ENCODE measurements at regions not wholly inside any gene's neighbourhood (a gene's known extent, or its start where the extent isn't known, plus 50 kb on each side); places are given as distances from the start of the nearest gene placed in this dataset.
"Not testable (repeated sequence)": the region's sequence is repeated elsewhere in the genome, so short reads cannot be mapped to it uniquely, and the experiment has no call there.

DNA sequence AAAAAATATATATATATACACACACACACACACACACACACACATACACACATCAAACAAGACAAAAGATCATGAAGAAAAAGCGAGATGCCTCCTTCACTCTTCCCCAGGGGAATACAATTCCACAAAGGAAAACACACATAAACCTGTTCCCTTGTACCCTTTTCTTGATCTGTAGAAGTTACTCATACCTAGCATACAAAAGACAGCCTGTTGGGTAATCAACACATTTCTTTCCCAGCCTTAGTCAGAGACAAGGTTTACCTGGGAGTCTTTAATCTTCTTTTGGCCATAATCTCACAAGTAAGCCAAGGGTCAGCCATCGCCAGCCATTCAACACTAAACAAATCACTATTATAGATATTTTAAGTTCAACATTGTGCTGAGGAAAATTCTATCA, 407.0 kb downstream of the SUCLG1 start:
- no peak for DNase-seq (ENCODE audit: low read depth)

DNA sequence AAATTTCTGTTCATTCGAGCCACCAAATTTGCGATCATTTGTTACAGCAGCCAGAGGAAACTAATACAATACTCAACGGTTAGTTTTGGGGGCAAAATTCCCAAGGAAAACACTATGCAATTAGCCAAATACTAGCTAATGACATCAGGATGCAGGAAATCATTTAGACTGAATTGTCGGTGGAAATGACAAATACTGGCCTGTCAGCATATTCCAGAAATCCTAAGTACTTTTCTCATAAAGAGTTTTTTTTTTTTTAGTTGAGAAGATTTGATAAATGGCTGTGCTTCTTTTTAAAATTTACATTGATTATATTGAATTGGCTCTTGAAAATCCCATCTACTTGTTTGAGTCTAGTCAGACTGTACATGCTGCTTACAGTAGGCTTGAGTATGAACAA, 410.1 kb downstream of the SUCLG1 start:
- DNase-seq (ENCODE audit: low read depth): no peak

DNA sequence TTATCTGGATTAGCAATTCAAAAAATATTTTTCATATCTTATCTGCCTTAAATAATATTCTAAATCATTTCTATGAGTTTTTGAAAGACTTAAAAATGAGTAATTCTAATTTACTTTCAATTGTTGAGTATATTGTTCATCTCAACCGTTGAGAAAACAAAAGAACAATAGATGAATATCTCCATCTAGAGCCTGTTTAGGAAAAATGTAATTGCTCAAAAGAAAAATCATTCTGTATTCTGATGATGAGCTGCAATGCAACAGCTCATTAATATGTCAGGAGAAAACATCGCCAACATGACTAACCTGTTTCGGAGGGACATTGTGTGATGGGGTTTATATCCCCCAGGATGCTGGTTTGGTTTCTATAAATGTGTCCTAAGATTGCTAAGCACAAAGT, 417.6 kb downstream of the SUCLG1 start:
- no peak for DNase-seq (ENCODE audit: low read depth)

DNA sequence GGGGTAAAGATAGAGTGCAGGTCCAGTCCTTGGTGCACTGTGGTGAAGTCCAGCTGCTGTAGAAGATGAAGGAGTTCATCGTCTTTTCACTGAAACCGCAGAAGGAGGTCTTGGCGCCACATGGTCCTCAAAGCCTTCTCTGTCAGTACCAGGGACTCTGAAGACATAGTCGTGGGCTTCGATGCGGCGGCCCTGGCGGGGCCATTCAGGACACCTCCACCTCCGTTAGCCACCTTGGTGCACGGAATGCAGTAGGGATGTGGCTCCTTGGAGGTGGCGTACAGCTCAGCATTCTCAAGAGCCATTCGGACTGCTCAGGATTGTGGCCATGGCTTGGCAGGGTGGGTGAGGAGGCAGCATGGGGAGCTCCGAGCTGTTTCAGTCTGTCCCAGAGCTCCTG, 418.8 kb downstream of the SUCLG1 start:
- DNase-seq (ENCODE audit: low read depth): no peak

DNA sequence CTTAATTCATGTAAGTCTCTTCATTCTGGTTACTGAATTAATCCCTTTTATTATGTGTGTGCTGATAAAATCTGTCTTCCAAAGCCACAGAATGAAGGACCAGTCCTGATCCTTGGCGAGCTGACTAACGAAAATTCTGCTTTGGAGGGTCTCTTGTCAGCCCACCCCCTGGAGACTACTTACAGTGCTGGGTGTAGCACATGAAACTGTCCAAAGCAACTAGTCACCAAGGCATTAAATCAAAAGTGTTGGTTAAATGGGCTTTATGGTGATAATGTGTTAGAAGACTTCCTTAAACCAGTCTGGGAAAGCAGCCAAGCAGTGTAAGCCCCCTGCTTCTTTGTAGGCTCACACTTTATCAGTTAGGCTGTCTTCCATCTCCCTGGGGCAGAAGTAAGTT, 420.2 kb downstream of the SUCLG1 start:
- DNase-seq (ENCODE audit: low read depth): no peak

DNA sequence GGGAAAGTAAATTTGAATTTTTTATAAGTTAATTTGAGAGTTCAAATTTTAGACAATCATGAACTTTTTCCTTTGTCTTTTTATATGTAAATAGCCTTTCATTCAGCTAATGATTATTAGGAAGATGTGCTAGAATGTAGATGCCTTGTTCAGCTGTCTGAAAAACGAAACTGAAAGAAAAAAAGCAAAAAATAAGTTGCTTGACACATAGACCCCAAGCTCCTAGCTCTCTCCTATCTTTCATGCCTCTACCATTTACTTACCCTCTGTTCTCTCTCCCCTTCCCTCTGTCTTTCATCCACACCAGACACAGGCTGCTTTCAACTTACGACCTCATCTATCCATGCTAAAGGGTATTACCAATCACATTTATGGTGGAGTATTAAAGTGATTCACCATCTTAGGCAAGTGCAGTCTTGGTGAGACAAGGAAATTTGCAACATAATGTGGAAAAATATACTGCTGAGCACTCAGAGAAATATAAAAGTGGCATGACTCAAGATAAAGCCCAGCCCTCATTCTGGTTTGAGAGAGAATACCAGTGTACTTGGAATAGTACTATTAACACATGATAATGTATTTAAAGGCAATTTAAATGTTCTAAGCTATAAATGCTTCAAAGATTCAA, 425.6 kb downstream of the SUCLG1 start:
- DNase-seq (ENCODE audit: low read depth): peak; percentile 40

DNA sequence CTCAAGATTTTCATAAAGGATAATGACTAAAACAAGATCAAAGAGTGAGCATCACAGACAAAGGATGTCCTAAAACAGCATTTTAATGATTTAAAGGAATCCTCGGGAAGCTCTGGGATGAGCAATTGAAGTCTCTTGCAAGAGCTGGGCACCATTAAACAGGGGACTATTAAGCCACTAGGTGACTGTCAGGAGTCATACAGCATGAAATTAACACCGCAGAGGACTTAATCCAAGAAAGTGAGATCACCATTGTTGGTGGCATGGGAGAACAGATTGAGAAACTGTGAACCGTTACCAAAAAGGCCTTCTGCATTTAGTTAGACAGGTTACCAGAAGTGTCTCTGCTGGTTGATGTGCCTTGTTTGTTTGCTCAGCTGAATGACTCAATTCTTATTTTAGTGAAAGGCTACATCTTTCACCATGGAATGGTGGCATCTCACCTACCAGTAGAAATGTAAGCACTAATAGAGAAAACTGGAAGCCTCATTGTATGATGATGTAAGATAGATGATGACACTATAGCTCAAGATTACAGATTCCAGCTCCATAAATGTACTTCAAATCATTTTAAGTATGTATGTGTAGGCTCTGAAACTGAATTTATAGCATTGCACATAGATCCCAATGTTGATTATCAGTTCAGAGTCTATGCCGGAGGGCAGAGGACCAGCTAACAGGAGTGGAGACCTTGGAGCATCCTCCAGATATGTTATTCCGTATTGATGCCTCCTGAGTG, 427.6 kb downstream of the SUCLG1 start:
- DNase-seq (ENCODE audit: low read depth): no peak

DNA sequence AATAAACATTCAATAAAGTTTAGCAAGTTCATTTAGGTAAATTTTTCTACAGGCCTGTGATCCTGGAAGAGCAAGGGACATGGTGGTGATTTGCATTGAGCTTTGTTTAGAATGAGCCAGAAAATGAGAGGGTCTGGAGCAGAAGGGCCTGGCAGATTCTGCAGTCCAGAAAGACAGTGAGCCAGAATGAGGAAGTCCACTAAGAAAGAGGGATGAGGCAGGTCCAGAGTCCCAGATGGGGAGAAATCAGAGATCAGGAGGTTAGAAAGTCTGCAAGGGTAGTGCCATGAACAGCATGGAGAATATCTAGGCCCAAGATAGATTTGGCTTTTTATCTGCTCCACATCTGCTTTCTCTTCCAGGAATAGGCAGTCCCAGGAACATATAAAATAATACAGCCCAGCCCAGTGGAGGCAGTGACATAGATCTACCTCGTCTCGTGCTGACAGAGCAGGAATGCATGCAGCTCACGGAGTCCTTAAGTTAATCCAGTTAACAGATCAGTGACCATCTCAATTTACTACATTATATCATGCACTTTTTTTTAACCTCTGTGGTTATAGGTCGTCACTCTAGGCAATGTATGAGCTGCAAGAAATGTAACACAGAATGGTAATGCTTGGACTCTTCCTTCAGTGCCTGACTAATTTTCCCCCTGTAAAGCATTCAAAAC, 429.0 kb downstream of the SUCLG1 start:
- peak; percentile 13 for DNase-seq (ENCODE audit: low read depth)

DNA sequence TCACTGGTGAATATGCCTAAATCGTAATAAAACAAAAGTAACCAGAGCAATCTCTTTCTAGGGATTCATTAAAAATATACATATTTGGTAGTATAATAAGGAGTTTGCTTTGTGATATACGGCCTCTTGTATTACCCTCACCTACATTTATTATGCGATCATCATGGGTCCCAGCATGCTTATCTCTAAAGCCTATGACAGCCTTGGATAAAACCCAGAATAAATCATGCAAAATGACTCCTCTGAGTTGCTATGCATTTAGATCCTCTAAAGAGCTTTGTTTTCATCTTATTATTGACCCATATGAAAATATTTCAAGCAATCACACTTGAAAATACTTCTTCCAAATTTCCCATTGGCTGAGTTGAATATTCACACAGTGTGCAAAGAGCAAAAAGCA, 432.3 kb downstream of the SUCLG1 start:
- no peak for DNase-seq (ENCODE audit: low read depth)

DNA sequence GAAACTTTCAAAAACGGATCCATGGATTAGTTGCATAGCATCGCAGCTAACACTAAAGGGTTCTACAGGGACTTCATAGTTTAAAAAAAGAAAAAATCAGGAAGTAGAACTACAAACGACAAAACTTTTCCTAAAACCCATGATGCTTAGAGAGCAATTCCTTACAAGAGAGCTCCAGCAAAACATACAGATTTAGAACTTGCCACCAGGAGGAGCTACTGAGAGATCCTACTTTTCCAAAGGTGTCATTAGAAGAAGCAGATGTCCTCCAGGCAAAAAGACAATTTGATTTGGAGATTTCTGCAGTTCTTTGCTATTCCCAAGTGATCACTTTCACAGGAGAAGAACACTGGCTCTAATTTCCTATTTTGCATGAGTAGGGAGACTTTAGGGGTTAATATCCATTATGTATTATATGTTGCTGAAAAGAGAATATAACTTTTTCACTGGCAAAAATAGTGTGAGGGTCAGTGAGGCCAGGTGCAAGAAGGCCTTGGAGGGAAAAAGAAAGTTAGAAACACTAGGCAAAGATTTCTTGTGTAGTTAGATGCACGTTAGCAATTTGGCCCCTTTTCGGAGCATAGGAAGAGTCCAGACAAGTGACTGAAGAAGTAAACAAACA, 436.2 kb downstream of the SUCLG1 start:
- DNase-seq (ENCODE audit: low read depth): peak; percentile 73

DNA sequence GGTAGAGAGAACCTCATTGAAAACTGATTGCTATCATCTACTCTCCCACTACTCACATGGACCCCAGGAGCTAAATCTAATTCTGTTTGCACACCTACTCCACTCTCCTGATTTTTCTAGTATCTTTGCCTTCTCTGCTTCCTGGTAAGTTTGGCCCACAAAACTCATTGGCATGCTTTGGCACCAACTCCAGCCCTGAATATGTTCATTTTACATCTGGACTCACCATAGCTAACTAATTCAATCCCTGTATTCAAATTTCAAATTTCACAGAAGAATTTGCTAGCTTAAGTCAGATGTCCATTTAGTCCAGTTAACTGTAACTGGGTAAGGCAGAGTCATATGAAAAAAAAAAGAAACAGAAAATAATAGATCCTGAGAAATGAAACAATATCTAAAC, 442.1 kb downstream of the SUCLG1 start:
- DNase-seq (ENCODE audit: low read depth): no peak

DNA sequence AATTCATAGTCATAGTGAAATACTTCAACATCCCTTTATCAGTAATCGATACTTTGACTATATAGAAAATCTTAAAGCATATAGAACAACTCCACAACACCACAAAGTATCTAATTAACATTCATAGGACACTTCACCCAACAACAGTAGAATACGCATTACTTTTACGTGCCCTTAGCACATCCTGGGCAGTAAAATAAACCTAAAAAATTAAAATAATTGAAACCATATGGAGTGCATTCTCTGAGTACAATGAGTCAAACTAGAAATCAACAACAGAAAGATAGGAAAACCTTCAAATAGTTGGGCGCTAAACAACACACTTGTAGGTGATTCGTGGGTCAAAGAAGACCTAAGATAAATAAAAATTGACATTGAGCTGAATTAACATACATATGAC, 442.9 kb downstream of the SUCLG1 start:
- DNase-seq (ENCODE audit: low read depth): no peak

DNA sequence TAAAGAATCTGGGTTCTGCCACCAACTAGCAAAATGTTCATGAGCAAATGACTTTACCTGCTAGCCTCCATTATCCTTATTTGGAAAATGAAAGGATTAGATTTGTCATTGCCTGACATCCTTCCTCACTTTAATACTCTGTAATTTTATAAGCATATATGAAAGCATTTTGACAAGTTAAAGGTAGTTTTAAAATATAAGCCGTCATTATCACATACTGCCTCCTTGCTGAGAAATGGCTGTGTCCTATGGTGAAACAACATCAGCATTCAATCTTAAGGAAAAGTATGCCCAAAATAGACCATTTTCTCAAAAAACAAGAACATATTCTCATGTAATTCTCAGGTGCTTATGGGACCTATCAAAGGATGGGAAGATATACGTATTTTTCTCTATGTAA, 461.2 kb downstream of the SUCLG1 start:
- no peak for DNase-seq (ENCODE audit: low read depth)

DNA sequence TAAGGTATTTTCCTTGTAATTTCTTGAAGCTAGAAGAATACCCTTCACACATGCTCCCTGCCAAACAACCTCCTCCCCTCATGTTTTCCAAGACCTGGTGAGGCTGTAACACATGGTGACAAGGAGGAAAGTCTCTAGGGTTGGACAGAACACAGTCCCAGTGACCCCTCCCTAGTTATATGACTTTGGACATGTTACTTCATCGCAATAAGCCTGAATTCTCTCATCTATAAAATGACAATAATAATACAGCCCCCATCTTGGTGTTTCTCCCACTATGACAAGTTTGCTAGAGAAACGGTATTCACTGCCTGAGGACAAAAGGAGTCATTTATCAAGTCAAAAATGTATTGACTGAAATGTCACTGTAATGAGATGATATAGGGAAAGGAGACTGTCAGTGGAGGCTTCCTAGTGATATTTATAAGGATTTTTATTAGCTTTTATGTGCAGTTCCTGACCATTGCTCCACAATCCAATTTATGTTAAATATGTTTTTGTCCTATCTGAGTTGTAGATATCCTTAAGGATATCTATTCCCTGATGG, 464.4 kb downstream of the SUCLG1 start:
- no peak for DNase-seq (ENCODE audit: low read depth)

DNA sequence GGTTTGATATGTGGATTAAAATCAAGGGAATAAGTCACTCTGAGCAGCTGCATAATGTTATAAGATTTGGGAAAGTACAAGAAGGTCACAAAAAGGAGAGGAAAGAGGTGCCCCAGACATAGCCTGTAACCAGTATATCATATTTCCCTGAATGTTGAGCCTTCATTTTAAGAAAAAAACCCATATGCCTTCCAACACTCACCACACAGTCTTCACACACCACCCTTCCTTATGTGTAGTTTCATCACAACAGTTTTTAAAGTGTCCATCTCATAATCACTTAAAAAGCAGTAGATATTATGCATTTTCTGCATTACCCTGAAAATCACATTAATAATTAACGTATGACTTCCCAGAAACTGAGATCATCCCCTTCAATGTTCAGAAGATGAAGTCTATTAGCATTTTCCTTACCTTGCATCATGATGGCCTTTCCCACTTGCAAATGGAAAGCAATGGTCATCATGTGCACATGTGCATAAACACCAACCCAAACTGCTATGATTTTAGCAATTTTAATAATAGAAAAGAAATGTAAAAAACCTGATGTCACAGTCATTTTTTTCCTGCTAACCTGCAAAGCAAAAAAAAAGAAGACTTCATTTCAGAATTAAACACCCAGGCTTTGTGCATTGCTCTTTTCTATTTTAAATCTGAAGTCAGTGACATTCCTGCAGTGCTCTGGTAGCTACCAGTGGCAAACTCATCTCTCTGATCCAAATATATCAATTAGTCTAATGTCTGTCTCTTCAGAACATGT, 465.0 kb downstream of the SUCLG1 start:
- no peak for DNase-seq (ENCODE audit: low read depth)

DNA sequence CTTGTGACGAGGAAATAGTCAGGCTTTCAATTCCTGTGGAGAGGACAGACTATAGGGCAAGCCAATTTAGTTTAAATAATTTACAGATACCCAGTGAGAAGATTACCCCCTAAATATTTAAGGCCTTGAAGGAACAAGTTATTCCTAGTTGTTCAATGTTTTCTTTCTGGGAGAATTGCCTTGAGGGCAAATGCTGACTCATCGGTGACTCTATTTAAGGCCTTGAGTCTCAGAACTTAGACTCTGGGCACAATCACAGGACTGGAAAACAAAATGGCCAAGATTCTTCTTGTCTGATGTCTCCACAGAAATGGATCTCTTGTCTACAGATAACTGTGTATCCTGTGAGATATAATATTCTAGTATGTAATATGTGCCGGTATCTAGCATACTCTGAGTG, 467.1 kb downstream of the SUCLG1 start:
- DNase-seq (ENCODE audit: low read depth): peak; percentile 82

DNA sequence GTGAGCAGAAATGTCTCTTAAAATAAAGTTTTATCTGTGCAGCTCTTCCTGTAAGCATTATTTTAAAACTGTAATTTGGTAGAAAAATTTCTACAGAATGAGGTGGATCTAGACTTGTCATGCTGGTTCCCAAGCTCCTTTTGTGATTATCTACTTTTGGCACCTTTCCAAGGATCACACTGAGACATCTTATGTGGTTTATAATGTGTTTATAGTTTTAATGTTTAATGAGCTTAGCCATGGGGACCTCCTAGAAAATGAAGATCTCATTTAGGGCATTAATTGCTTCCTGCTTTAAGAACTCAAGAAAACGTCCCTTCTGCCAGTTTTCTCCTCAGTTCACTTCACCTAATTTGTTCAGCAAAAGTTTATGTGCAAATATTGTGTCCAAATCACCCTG, 468.4 kb downstream of the SUCLG1 start:
- DNase-seq (ENCODE audit: low read depth): no peak

DNA sequence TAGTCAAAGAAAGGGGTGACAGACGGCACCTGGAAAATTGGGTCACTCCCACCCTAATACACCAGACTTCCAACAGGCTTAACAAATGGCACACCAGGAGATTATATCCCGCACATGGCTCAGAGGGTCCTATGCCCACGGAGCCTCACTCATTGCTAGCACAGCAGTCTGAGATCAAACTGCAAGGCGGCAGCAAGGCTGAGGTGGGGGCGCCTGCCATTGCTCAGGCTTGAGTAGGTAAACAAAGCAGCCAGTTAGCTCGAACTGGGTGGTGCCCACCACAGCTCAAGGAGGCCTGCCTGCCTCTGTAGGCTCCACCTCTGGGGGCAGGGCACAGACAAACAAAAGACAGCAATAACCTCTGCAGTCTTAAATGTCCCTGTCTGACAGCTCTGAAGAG, 482.5 kb downstream of the SUCLG1 start:
- not testable (repeated sequence) for DNase-seq (ENCODE audit: low read depth)

DNA sequence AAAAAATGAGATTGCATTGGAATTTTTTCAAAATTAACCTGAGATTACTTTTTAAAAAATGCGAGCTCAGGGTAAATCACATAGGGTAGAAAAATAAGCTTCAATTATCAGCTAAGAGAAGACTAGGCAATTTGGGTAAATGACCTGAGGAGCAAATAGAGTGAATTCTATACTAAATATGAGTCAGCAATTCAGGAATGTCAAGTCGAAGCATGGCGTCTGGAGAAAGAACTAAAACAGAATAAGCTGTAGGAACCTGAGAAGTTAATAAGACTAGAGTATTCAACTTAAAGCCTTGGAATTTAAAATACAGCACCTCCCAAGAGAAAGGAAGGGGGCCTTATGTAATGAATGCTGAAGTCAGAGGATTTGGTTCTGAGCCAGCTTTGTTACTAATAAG, 487.0 kb downstream of the SUCLG1 start:
- DNase-seq (ENCODE audit: low read depth): peak; percentile 50

DNA sequence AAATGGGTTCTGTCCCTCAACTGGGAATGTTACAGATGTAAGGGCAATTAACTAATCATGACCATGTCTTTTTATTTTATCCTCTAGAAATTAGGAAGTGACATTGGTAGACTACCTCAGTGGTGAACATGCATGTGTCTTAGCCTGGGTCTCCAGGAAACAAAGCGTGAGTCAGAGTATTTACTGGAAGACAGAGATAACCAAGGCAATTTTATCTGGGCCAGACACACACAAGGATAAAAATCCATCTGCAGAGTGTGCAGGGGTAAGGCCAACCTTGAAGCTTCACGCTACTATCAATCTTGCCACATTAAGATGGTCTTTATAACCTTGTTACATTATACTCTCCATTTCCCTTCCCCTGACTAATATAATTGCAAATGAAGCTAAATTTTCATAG, 487.5 kb downstream of the SUCLG1 start:
- peak; percentile 55 for DNase-seq (ENCODE audit: low read depth)

DNA sequence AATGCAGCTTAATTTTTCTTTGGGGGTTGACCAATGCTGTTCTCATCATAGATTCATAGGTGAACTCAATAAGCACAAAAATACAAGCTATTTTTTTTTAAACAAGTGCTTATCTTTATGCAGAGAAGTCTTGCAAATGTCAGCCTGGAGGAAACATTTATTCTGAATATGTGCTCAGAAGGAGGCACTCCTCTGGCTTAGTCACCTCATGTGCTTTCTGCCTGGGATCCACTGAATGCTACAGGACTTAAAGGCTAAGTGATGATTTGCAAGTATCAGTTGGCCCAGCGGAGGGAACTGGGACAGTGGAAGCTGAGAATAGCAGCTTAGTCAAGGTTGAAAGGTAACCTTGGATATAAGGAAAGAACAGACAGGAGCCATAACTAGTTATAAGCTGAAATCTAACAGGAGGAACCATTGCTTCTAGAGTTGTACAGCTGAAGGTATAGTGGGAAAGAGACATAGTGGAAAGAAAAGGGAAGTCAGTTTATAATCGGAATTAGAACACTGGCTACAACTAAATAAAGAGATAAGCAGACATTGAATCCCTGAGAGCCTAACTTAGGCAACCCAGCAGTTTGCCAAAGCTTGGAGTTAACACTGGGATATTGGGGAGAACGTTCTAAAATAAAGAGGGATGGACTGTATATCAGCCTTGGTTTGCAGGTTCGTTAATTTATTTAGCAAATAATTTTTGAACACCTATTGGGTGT, 488.7 kb downstream of the SUCLG1 start:
- DNase-seq (ENCODE audit: low read depth): no peak
